Pancreas (tissue), 10 donors: ENCODE measurements at regions not wholly inside any gene's neighbourhood (a gene's known extent, or its start where the extent isn't known, plus 50 kb on each side); places are given as distances from the start of the nearest gene placed in this dataset.

Experiments used
- ATAC-seq, 4 donors: fragments of 200-7000 bp; cut with Tn5 transposase; one replicate each; pipeline versions ENCODE4 v1.8.0 to v1.9.1; 2020; ENCODE audit warnings: mild to moderate bottlenecking in 4 of 4, moderate library complexity in 4 of 4
- DNase-seq, 6 donors: peaks; one replicate each; pipeline ENCODE4 v3.0.0-alpha.2; 2020
- FAIRE-seq: peaks from 2 replicates; lab custom pipeline; 2012; peaks lifted over from hg19 to GRCh38; lab: Jason Lieb, UNC
- H3K27ac ChIP-seq, 4 donors: fragments of 200-600 bp; sonication (generic); 1 replicate in 3 of 4; 2 replicates in 1 of 4; pipeline versions ENCODE4 v1.5.0 to v1.8.0; 2020
- H3K27me3 ChIP-seq, 4 donors: fragments of 200-600 bp; one replicate each; pipeline ENCODE4 v1.8.0; 2021
- H3K36me3 ChIP-seq, 3 donors: fragments of 200-600 bp; sonication (generic) in 1 of 3; one replicate each; pipeline versions ENCODE4 v1.5.0 to v1.8.0; 2020 to 2021
- H3K4me1 ChIP-seq, 3 donors: fragments of 200-600 bp; one replicate each; pipeline ENCODE4 v1.8.0; 2021
- H3K4me3 ChIP-seq, 4 donors: fragments of 200-600 bp; sonication (generic) in 2 of 4; one replicate each; pipeline versions ENCODE4 v1.5.0 to v1.8.0; 2020 to 2021
- H3K9me3 ChIP-seq, 4 donors: fragments of 200-600 bp; one replicate each; pipeline ENCODE4 v1.8.0; 2021
- CTCF ChIP-seq, 4 donors: fragments of 200-600 bp; sonication (generic) in 3 of 4; IDR thresholded peaks; one replicate each; pipeline versions ENCODE4 v1.5.0 to v1.8.0; 2021; ENCODE audit warnings: antibody characterized with exemption in 4 of 4
- WGBS, 2 donors: extraction: QIAGEN DNeasy Blood & Tissue Kit; methylation state at CpG; one replicate each; pipeline ENCODE4 v1.1.7; 2013; 5-methylcytosine and 5-hydroxymethylcytosine counted together
- intact Hi-C, 3 donors: fragments of 100-400 bp; cut with DNase I; formaldehyde crosslinking; loops; one replicate each; pipeline versions ENCODE4 v1.11.1 to v1.14.2; 2022
- donor health status: healthy with polysubstance abuse.
- donor health status: DM: no; HTN: no; CAD: no; lungs with moderate emphysema.
- donor health status: DM: no; HTN: no; CAD: no.
- donor health status: control.
- donor health status: control.
- donor health status: Bipolar disorder and iron deficiency.
- donor health status: DM: yes; HTN: yes; CAD: no.
- donor health status: DM: no; HTN: no; CAD: no.
- donor health status: DM: no; HTN: no; CAD: no.
- donor health status: DM: yes; HTN: yes; CAD: no.

GRCh38 chr13:59016250-59016649 is 1147.5 kb downstream of the DIAPH3 start:
- FAIRE-seq, result no peak
- H3K27ac ChIP-seq, result no peak overlapping the region
- H3K27me3 ChIP-seq, result no peaks in the 10 kb centered on the region
- no peaks in the 10 kb centered on the region for H3K36me3 ChIP-seq
- H3K9me3 ChIP-seq, result no peaks in the 10 kb centered on the region
- no peak overlapping the region for H3K4me3 ChIP-seq
- no peak for DNase-seq
- no peak for TF ChIP-seq CTCF (IDR thresholded peaks at IDR 0.05)
- 50 to 51% methylated on average over 3 of the region's 3 CpGs for WGBS, 2 donors
- intact Hi-C loops, result no loop called here
- no peaks in the 10 kb centered on the region for H3K4me1 ChIP-seq
- no peak for ATAC-seq

GRCh38 chr13:59024434-59024833 is 1139.3 kb downstream of the DIAPH3 start:
- Histone ChIP-seq H3K36me3 (no peaks in the 10 kb centered on the region), H3K9me3 (no peaks in the 10 kb centered on the region), H3K4me1 (no peaks in the 10 kb centered on the region), H3K27ac (no peak overlapping the region), H3K4me3 (no peak overlapping the region), H3K27me3 (no peaks in the 10 kb centered on the region)
- no peak for TF ChIP-seq CTCF (IDR thresholded peaks at IDR 0.05)
- DNase-seq (no peak), ATAC-seq (no peak), FAIRE-seq (no peak)
- WGBS, 2 donors, result 71 to 76% methylated on average over 3 of the region's 3 CpGs
- intact Hi-C loops, result no loop called here

- no peak for DNase-seq
- ATAC-seq, result no peak
- 60 to 67% methylated on average over 2 of the region's 2 CpGs for WGBS, 2 donors
- intact Hi-C loops, result no loop called here
- Histone ChIP-seq H3K9me3 (no peaks in the 10 kb centered on the region), H3K4me3 (no peak overlapping the region), H3K27ac (no peak overlapping the region), H3K27me3 (no peaks in the 10 kb centered on the region), H3K4me1 (no peaks in the 10 kb centered on the region), H3K36me3 (no peaks in the 10 kb centered on the region)
- no peak for FAIRE-seq
- TF ChIP-seq CTCF (IDR thresholded peaks at IDR 0.05), result no peak
Observed at GRCh38 chr13:59034198-59034597, 1129.5 kb downstream of the DIAPH3 start.

- H3K4me1 ChIP-seq, result no peaks in the 10 kb centered on the region
- H3K27me3 ChIP-seq, result no peaks in the 10 kb centered on the region
- intact Hi-C loops, result no loop called here
- TF ChIP-seq CTCF (IDR thresholded peaks at IDR 0.05), result no peak
- ATAC-seq (peak in 2 of 4 donors; percentile 39 to 69), FAIRE-seq (no peak), DNase-seq (no peak)
- no peaks in the 10 kb centered on the region for H3K9me3 ChIP-seq
- 89 to 97% methylated on average over 1 of the region's 1 CpG for WGBS, 2 donors
- H3K4me3 ChIP-seq, result no peak overlapping the region
- no peak overlapping the region for H3K27ac ChIP-seq
- H3K36me3 ChIP-seq, result no peaks in the 10 kb centered on the region
Observed at GRCh38 chr13:59038824-59039223, 1124.9 kb downstream of the DIAPH3 start.

- no peak for TF ChIP-seq CTCF (IDR thresholded peaks at IDR 0.05)
- intact Hi-C loops, result no loop called here
- FAIRE-seq (no peak), ATAC-seq (no peak), DNase-seq (no peak)
- no peak overlapping the region for H3K4me3 ChIP-seq
- no peaks in the 10 kb centered on the region for H3K27me3 ChIP-seq
- no peaks in the 10 kb centered on the region for H3K4me1 ChIP-seq
- H3K36me3 ChIP-seq, result no peaks in the 10 kb centered on the region
- no peak overlapping the region for H3K27ac ChIP-seq
- H3K9me3 ChIP-seq, result no peaks in the 10 kb centered on the region
- WGBS, 2 donors, result 88 to 94% methylated on average over 2 of the region's 2 CpGs
Observed at GRCh38 chr13:59043016-59043415, 1120.7 kb downstream of the DIAPH3 start.
